CD4-positive, alpha-beta T cell treated with Interleukin-17A for 4 hours (primary cell): ENCODE measurements at regions not wholly inside any gene's neighbourhood (a gene's known extent, or its start where the extent isn't known, plus 50 kb on each side); places are given as distances from the start of the nearest gene placed in this dataset.

Source experiments
- DNase-seq: peaks from one replicate; pipeline ENCODE4 v3.0.0-alpha.2; 2020; ENCODE audit warnings: mixed read lengths

DNA sequence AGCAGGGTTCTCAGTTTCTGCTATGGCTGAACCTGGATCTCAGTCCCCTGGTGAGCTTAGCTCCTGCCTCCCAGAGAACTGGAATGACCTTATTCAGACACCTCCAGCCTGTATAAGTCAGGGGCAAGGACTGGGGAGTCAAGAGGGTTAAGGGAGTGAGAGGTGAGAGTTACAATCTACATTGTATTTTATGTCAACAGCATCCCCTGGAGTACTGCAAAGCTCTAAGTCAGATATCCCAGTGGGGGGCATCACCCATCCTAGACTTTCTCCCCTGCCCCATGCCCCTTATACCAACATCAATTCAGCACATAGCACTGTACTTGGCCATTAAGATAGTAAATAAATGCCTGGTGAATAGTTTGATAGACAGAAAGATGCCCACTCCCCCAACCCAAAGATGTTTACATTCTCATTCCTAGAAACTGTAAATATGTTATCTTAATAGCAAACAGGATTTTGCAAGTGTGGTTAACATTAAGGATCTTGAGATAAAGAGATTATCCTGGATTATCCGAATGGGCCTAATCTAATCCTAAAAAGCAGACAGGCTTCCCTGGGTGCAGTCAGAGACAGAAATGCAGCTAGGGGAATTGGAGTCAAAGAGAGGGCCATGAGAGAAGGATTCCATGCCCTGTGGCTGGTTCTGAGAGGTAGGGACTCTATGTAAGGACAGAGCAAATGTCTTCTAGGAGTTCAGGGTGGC is 132.3 kb upstream of the RASGRP1 start:
- no peak for DNase-seq

DNA sequence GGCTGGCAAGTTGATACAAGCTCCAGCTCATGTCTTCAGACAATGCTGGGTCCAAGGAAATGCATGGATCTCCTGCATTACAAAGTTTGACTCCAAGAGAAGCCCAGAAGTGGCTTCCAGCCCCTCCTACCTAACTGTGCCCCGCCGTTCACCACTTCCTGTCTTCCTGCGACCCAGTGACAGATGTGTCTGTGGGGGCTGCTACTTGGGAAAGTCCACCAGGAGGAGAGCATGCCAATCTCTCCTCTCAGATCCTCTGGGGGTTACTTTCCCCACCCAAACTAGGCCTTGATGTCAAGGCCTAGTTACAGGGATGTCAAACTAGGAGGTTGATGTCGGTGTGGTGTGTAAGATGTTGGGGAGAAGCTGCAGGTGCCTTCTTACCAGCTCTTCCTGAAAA is 133.6 kb upstream of the RASGRP1 start:
- peak; percentile 47 for DNase-seq

DNA sequence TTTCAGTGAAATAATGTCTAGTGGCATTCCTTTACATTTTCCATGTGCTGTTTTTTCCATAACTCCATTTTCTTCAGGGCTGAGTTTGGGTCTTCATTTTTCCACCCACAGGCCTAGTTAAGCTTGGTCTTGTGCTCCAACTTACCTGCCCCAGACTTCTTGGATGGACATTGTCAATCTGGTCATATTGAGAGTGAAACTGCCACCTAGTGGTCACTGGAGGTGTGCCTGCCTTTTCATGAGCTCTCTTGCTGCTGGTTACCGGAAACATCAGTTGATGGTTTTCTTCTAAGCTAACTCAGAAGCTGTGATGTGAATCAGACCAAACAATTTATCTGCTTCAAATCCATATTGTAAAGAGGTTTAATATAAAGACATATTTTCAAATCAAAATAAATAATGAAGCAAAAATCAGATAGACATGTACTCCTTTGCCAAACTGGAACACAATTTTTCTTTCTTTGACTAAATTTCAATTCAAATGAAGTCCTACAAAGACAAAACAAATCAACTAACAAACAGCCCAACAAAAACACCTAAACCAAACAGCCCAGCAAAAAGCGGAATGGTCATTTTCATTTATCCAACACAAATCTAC is 135.1 kb upstream of the RASGRP1 start:
- DNase-seq: peak; percentile 82

DNA sequence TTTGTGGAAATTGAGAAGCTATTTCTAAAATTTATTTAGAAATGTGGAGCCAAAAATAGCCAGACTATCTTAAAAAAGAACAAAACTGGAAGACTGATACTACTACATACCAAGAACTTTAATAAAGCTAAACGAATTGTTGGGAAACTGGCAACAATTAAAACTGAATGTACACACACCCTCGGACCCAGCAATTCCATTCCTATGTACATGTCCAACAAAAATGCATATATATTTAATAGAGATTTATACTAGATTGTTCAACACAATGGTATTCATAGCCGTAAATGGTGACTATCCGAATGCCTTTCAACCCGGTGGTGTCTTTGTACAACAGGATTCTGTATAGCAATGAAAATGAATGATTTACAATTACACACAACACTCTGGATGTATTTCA is 136.5 kb upstream of the RASGRP1 start:
- DNase-seq: no peak

DNA sequence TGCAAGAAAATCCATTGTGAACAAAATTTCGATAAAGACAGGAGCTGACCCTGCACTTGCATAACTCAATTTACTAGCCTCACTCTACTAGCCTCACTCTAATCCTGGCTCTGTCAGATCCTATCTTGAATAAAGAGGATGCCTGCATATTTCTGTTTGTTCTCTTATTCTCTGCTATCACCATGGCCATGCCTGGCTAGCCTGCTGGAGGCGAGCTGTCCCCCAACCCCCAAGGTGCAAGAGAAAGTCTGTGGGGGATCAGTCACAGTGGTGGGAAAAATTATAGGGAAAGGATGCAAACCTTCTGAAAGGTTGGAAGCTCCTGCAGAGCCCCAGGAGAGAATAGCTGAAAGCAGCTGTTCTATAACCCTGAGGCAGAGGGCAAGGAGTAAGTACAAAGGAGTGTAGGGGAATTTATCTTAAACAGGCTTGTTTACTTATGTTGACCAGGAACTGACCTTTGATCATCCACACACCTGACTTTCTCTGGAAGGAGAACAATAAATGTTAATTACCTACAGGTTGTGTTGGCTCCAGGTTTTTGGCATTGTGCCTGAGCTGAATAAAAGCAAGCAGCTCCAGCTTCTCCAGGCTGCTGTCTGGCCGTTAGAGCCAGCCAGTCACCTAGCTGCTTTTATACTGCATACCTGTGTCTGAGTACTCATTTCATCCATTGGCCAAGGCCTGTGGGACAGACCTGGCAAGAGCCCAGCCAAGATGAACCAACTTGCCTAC is 137.7 kb upstream of the RASGRP1 start:
- no peak for DNase-seq

DNA sequence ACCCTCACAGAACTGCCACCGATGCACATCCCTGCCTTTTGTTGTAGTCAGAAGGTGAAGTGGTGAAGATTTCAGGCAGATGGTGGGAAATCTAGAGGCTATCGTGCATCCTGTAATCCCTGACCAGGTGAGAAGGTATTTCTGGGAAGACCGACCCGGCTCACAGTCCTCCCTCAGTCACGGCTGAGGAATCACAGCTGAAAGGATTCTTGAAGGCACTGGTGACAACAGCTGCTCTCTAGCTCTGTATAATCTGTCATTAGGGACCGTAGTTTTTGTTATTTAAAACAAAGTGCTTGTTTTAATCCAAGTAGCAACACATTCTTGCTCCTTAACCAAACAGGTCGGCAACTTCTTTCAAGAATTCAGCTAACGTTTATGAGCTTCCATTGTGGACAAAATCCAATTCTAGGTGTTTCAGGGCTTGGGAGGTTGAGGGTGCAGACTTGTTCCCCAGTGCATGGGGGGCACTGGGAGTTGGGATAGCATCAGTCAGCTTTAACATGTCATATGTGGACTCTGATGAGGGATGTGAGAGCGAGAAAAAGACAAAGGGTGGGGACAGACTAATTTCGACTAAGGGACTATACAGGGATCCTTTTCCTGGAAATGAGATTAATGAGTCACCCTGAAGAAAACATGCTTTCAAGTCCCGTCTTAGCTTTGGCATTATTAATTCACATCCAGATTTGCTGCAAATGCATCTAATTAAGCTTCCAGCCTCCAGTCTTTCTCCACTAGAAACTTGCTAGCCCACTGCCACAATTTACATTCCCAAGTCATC is 141.0 kb upstream of the RASGRP1 start:
- DNase-seq: no peak

DNA sequence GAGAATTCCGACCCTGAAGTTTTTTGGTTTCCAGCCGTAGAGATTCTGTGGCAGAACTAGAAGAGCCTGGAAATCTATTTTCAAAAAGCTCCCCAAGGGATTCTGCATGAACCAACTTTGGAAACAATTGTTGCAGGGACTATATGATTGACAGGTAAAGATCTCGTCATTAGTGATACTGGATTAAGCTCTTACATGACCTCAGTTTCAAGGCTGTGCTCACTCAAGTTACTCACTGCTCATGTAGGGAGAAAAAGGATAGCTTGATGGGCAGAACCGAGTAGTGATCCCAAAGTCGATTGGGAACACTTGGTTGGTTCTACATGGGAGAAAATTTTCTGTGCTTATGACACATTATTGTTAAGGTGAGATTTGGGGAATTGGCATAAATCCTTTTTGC is 142.3 kb upstream of the RASGRP1 start:
- no peak for DNase-seq

DNA sequence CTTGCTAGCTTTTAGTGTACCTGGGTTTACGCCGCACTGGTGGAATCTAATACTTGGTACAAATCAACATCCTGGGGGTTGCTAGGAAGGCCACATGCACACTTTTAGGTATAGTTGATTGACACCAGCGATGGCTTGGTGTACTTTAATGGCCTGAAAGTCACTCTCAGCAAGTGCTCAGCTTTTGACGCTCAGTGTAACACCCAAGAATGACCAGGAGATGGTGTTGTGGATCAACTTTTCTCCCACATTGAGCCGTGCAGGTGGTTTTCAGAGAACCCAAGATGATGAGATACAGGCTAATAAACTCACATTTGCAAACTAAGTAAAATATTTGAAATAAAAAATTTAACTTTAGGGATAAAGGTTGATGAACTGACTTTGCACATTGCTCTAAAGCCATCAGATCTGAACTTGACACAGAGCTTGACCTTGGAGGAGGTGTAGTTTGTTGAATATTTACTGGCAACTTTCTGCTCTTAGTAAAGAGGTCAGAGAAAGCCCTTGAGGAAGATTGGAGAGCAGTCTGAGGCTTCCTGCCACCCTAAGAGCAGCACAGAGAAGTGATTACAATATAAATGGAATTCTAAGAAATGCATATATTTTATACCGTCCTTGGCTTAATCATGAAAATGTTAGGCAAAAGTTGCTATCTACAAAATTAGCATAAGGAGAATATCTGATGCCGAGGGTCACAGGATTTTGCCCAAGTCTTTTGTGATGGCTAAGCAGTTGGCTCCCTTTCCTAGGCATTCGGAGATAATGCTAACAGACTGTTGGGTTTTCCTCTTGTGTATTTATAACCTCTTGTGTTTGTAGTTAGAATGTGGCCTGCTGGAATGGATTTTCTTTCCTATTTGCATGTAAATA is 143.4 kb upstream of the RASGRP1 start:
- DNase-seq: peak; percentile 47

DNA sequence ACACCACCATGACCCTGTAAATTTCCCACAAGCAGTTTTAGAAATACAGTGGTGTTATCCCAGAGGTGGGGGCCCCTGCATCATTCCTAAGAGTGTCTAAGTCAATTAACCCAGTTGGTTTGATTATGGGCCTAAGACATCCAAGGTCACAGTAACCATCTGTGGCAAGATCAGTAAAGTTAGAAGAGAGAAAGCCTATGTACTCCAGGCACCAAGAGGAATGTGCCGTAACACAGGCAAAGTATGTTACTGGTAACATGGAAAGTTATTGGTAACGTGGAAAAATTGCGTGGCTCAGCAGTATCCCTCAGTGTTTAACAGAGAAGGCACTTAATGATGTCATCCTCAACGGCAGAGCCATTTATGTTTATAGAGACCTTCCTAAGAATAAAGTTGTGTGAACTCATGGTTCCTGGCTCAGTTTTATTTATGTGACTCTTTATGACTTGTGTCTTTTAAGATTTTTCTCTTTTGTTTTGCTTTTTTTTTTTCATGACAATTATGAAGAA is 144.1 kb upstream of the RASGRP1 start:
- no peak for DNase-seq

DNA sequence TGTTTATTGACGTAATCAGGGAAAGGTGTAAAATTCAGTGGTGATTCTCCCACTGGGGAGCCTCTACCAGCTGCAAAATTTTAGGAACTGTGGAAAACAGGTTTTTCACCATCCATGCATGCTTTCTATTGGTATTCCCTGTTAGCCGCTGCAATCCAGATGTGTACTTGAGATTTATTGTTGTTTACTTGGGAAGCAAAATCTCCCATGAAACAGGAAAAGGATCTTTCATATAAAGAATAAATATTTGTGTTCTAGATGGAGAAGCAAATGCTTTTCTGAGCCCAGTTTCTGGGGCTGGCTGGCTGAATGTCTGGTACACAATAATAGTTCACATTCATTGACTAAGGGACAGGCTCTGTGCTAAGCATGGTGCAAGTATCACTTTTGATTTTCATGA is 144.6 kb upstream of the RASGRP1 start:
- DNase-seq: no peak

DNA sequence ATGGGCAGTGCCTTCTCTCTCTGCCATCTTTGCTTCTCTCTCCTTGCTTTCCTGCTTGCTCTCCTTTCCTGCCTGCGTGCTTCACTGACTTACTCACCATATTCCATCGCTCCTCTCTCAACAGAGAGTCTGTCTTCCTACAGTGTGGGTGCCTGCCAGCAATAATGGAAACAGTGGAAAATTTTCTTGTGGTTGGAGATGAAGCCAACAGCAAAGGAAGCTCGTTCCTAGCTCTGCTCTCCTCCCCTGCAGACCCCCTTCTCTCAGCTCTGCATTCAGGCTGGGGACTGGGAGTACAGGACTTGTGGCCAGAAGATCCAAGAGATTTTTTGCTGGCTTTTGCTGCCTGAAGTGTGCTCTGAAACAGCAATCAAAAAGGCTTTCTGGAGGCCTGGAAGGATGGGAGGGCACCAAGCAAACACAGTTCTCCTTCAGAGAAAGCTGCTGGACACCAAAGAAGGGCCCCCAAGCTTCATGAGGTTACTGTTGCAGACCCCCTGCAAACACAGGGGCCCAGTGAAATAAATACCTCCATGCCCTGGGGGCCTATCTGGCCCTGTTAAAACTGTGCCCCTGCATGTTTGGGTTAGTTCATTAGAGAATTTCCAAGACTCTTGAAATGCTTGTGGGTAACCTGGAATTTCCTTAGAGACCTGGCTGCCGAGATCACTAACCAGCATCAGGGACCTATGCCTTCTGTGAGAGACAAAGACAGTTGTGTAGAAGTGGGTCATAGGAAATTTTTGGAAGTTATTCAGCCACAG is 149.9 kb upstream of the RASGRP1 start:
- no peak for DNase-seq

DNA sequence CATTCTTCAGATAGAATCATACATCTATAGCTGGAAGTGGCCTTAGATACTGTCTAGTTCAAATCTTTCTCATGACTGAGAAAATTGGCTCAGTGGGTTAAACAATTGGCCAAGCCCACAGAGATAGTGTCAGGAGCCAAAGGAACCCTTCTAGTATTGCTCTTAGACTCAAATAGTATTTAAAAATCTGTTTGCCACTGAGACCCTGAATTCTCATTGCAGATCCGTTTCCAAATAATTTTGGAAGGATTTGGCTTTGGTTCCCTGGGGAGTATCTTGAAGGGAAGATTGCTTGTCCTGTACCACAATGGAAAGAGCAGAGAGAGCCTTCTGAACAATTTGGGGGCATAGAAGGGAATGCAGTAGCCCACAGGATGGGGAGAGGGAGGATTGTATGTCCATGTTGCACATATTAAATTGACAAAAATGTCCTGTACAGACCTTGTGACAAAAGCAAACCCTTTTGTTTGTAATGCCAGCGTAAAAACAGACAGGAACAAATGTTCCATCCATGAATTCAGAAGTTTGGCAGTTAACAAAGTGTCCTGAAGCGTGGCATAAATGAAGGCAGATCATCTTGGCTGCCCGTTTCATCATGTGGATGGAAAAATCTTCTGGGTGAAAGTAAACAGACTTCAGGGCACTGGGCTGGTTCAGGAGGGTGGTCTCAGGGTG is 156.4 kb upstream of the RASGRP1 start:
- no peak for DNase-seq

DNA sequence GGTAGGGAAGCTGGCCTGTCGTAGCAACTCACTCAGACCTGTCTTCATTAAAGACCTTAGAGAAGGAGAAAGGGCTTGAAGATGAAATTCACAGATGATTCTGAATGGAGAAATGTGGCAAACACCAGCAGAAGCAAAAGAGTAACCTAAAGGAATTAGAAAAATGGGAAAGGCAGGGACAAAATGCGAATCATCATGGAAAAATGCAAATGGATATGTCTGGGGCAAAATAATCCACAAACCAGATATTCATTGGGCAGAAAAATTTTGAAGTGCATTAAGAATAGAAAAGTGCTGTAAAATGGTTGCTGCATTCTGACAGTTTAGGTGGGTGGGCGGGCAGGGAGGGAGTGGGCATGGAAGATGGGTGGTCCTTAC is 156.9 kb upstream of the RASGRP1 start:
- DNase-seq: no peak

DNA sequence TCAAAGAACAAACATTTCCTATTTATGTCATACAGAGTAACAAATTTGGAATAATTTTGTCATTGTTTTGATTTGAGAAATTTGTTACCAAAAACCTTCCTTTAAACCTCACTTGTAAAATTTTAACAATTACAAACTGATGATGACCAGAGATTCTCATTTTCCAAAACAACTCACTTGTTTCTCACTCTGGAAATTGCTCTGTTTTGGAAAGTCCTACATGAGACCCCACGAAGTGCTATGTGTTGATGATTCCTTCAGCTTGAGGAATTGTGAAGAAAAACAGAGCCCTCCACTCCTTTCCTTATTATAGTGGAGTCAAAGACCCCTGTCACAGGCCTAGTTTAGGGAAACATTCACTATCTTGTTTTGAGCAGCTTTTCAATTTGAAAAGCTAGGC is 157.6 kb upstream of the RASGRP1 start:
- DNase-seq: no peak

DNA sequence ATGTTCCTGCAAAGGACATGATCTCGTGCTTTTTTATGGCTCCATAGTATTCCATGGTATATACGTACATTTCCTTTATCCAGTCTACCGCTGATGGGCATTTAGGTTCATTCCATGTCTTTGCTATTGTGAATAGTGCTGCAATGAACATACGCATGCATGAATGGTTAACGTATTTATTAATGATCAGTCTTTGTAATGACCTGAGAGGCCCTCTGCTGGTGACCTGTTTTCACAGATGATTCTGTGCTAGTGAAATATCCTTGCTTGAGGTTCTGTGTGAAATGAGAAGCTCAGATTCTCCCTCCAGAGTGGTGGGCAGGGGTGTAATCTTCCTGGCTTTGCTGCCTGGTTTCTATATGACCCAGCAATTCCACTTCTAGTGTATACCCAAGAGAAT is 160.2 kb upstream of the RASGRP1 start:
- peak; percentile 4 for DNase-seq

DNA sequence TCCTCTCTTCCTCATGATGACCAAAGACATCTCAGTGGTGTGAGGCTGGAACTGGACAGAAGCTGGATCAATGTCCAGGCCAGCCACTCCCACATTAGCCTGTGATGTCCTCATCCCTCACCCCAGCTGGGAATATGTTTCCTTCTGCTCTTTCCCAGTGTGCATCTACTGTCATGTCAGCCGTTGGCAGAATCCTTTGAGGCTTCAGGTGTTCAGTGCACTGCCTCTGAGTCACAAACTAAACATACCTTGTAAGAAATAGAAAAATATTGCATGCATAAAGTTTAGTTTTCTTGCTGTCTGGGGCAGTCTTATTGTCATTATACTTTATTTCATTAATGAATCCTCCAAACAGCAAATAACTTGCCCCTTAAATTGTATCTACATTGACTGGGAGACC is 161.6 kb upstream of the RASGRP1 start:
- no peak for DNase-seq

DNA sequence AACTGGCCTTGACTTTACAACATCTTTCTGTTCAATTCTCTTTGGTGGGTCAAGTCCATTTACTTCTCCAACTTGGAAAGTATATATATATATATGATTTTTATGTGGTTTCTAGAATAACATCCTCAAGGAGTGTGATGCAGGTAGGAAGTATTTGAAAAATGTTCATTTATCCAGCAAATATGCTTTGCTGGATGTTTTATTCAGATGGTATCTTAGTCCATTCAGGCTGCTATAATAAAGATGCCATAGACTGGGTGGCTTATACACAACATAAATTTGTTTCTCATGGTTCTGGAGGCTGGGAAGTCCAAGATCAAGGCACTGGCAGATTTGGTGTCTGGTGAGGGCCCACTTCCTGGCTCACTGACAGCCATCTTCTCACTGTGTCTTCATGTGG is 168.7 kb upstream of the RASGRP1 start:
- DNase-seq: no peak

DNA sequence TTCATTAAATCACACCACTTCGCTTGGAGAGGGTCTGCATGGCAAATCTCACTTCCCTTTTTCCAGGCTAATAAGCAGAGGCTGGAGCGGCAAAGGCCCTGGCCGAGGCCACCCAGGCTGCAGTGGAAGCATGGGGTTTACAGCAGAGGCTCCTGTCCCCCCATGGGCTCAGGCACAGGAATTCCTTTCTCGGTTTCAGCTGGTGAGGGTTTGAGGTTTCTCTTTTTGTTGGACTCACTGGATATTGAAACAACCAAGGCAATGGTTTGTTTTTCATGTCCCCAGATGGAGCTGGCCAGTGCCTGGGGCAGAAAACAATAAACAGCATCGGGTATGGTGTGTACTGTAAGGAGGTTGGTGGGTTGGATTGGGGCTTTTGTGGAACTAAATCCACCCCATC is 175.6 kb upstream of the RASGRP1 start:
- no peak for DNase-seq

DNA sequence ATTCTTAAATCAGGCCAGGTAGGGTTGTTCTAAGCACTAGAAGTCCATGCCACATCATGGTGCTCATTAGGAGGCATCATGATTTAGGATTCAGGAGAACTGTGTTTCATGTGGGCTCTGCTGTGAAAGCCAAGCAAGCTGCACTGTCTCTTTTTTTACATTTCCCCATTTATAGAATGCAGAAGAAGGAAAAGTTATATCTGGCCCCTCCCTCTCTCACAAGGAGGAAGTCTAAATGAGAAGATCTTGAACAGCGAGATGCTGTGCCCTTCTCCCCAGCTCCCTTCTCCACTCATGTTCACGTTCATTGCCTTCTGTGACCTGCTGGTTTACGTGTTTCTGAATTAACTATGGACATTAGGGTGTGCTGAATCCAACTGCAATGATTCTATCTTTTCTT is 178.5 kb upstream of the RASGRP1 start:
- DNase-seq: no peak

DNA sequence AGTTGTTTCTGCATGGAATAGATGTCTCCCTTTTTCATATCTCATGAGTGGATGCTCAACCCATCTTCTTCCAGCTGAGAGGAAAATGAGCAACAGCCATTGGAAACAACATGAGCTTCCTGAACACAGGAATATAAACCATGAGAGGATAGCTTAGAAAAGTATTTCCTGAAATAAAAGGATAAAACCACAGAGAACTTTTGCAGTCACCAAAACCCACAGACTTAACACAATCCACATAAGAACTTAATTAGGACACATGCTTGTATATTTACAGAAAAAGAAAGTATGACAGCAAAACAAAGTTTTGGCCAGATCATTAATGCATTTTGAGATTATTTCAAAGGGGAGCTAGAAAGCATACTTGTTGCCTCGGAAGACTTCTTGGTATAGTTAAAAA is 180.5 kb upstream of the RASGRP1 start:
- DNase-seq: no peak

DNA sequence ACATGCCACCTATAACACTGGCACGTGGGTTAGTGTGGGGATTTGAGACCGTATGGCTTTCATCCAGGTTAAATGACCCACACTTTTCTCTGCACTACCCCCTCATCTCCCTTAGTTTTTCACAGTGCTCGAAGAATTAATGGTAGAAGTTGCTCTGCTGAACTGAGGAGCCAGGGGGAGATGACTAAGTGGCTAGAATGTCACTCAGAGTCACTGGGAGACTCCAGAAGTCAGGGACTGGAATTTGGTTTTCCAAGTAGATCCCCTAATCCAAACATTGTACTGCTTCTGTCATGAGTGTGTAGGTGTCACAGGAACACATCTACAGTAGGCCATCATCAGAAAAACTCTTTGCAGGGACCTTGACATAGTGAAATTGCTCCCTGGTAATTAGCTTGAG is 181.0 kb upstream of the RASGRP1 start:
- DNase-seq: no peak
